ENCODE measurements at regions not wholly inside any gene's neighbourhood (a gene's known extent, or its start where the extent isn't known, plus 50 kb on each side); places are given as distances from the start of the nearest gene placed in this dataset.

DNA sequence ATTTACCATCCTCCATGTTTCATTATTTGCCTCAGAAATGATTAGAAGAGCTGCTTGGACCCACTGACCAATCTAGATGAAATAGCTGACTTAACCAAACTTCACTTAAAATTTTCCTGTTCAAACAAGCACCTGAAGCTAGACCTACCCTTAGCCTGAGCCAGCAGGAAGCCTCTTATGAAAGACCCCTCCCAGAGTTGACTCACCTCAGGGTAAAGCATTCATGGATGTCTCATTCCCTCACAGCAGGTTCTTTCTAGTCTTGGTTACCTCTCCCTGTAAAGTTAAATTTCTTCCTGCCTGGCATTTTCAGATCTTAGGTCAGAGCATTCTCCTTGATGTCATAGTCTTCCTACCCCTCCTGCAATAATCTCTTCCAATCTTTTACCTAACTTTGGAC is 1209.8 kb downstream of the FLRT2 start:
- TF ChIP-seq, protein P1, sequence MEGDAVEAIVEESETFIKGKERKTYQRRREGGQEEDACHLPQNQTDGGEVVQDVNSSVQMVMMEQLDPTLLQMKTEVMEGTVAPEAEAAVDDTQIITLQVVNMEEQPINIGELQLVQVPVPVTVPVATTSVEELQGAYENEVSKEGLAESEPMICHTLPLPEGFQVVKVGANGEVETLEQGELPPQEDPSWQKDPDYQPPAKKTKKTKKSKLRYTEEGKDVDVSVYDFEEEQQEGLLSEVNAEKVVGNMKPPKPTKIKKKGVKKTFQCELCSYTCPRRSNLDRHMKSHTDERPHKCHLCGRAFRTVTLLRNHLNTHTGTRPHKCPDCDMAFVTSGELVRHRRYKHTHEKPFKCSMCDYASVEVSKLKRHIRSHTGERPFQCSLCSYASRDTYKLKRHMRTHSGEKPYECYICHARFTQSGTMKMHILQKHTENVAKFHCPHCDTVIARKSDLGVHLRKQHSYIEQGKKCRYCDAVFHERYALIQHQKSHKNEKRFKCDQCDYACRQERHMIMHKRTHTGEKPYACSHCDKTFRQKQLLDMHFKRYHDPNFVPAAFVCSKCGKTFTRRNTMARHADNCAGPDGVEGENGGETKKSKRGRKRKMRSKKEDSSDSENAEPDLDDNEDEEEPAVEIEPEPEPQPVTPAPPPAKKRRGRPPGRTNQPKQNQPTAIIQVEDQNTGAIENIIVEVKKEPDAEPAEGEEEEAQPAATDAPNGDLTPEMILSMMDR (IDR thresholded peaks at IDR 0.05), result no peak
- no peak for TF ChIP-seq POLR2A (IDR thresholded peaks at IDR 0.05)
